ENCODE measurements at regions not wholly inside any gene's neighbourhood (a gene's known extent, or its start where the extent isn't known, plus 50 kb on each side); places are given as distances from the start of the nearest gene placed in this dataset.

DNA sequence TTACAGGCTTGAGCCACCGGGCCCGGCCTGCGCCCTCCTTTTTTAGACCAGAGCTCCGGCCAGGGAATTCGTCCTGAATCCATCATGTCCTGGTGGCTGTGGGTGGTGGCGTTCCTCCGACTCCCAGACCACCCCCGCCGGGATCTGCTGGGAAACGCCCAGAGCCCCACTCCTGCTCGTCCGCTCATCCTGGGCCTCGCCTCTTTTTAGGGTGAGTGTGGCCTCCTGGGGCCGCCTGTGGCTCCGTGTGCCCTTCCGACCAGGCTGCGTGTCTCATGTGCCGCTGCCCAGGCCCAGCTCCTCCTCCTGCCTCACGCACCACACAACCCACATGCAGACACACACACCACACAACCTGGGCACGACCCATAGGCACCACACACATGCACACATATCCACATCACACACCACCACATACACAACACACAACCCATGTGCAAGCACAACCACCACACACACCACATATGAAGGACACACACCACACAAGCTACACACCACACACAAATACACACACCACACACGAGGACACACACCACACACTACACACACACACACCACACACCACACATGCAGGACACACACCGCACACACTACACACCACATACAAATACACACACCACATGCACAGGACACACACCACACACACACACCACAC, 946.2 kb downstream of the BRD1 start:
- Mint-ChIP-seq H3K4me1 (ENCODE audit: low read depth) (no peaks in the 10 kb centered on the region), H3K27me3 (peaks cover 19% of the 10 kb centered on the region), H3K9me3 (no peaks in the 10 kb centered on the region), H3K27ac (no peak overlapping the region), H3K36me3 (ENCODE audit: low read depth) (no peaks in the 10 kb centered on the region), H3K4me3 (no peak overlapping the region)
- DNase-seq, result no peak

DNA sequence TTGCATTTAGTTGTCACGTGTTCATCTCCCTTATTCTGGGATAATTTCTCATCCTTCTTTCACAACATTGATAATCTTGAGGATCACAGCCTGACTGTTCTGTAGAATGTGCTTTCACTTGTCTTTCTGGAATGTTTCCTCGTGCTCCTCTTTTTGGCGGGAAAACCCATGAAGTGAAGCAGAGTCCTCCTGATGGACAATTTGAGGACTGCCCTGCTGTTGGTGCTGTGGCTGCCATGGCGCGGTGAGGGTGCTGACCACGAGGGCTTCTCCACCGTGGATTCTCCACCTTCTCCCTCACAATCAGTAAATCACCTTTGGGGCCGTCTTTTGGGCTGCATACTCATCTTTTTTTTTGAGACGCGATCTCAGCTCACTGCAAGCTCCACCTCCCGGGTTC, 946.9 kb downstream of the BRD1 start:
- Mint-ChIP-seq H3K27ac (no peak overlapping the region), H3K36me3 (ENCODE audit: low read depth) (no peaks in the 10 kb centered on the region), H3K4me3 (no peak overlapping the region), H3K9me3 (no peaks in the 10 kb centered on the region), H3K27me3 (peaks cover 17% of the 10 kb centered on the region), H3K4me1 (ENCODE audit: low read depth) (no peaks in the 10 kb centered on the region)
- no peak for DNase-seq

GRCh38 chr22:48876951-48877350, 950.7 kb downstream of the BRD1 start:
- peaks cover 32% of the 10 kb centered on the region for H3K27me3 Mint-ChIP-seq
- no peaks in the 10 kb centered on the region for H3K4me1 Mint-ChIP-seq (ENCODE audit: low read depth)
- H3K9me3 Mint-ChIP-seq, result no peaks in the 10 kb centered on the region
- H3K27ac Mint-ChIP-seq, result no peak overlapping the region
- no peak overlapping the region for H3K4me3 Mint-ChIP-seq
- no peak for DNase-seq
- H3K36me3 Mint-ChIP-seq (ENCODE audit: low read depth), result no peaks in the 10 kb centered on the region

DNA sequence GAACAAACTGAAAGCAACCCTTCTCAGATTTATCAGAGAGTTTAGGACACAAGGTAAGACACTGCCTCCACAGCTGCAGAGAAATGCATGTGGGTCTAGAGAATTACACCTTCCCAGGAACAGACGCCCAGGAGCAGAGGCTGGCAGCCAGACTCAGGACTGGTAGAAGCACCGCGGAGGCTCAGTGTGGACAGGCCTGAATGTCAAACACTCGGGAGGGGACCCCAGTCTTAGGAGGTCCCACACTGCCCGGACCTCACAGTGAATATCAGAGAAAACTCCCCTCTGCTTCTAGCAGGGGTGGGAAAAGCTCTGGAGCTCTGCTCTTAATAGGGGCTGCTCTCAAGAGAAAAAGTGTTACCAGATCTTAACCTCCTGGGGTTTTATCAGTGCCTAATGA, 952.7 kb downstream of the BRD1 start:
- peaks cover 32% of the 10 kb centered on the region for H3K27me3 Mint-ChIP-seq
- H3K4me1 Mint-ChIP-seq (ENCODE audit: low read depth), result no peaks in the 10 kb centered on the region
- peaks cover 4% of the 10 kb centered on the region for H3K9me3 Mint-ChIP-seq
- H3K36me3 Mint-ChIP-seq (ENCODE audit: low read depth), result no peaks in the 10 kb centered on the region
- H3K4me3 Mint-ChIP-seq, result no peak overlapping the region
- no peak for DNase-seq
- H3K27ac Mint-ChIP-seq, result no peak overlapping the region

DNA sequence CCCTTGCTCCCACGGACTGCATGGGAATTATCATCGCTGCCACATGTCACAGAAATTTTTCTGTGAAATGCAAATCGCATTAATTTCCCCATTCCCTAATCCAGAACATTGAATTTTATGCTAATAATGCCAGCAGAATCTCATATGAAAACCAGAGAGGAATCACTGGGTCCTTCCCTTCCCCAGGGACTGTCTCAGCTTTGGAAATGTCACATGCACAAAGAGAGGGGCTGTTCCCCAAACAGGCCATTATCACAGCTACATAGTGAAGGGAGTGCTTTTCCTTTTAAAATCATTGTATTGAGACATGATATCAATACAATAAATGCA, 954.5 kb downstream of the BRD1 start:
- Mint-ChIP-seq H3K27me3 (peaks cover 32% of the 10 kb centered on the region), H3K4me3 (no peak overlapping the region), H3K36me3 (ENCODE audit: low read depth) (no peaks in the 10 kb centered on the region)

GRCh38 chr22:48872271-48873190, 955.1 kb downstream of the BRD1 start:
- Mint-ChIP-seq H3K27ac (no peak overlapping the region), H3K36me3 (ENCODE audit: low read depth) (no peaks in the 10 kb centered on the region)
- DNase-seq, result no peak

More for the DNA sequence above, 954.5 kb downstream of the BRD1 start:
- Mint-ChIP-seq H3K27ac (no peak overlapping the region), H3K9me3 (peaks cover 5% of the 10 kb centered on the region), H3K4me1 (ENCODE audit: low read depth) (no peaks in the 10 kb centered on the region)
- no peak for DNase-seq

GRCh38 chr22:48871176-48871840, 956.4 kb downstream of the BRD1 start:
- H3K4me1 Mint-ChIP-seq (ENCODE audit: low read depth), result no peaks in the 10 kb centered on the region
- H3K27ac Mint-ChIP-seq, result no peak overlapping the region
- peaks cover 37% of the 10 kb centered on the region for H3K27me3 Mint-ChIP-seq
- H3K4me3 Mint-ChIP-seq, result no peak overlapping the region
- peaks cover 5% of the 10 kb centered on the region for H3K9me3 Mint-ChIP-seq
- no peaks in the 10 kb centered on the region for H3K36me3 Mint-ChIP-seq (ENCODE audit: low read depth)
- DNase-seq, result no peak

More at GRCh38 chr22:48872271-48873190, 955.1 kb downstream of the BRD1 start:
- Mint-ChIP-seq H3K4me1 (ENCODE audit: low read depth) (no peaks in the 10 kb centered on the region), H3K4me3 (no peak overlapping the region), H3K27me3 (peaks cover 36% of the 10 kb centered on the region), H3K9me3 (peaks cover 5% of the 10 kb centered on the region)

GRCh38 chr22:48870436-48870835, 957.2 kb downstream of the BRD1 start:
- no peak for DNase-seq
- no peak overlapping the region for H3K4me3 Mint-ChIP-seq

GRCh38 chr22:48869788-48870187, 957.9 kb downstream of the BRD1 start:
- Mint-ChIP-seq H3K36me3 (ENCODE audit: low read depth) (no peaks in the 10 kb centered on the region), H3K9me3 (peaks cover 5% of the 10 kb centered on the region), H3K27me3 (peaks cover 43% of the 10 kb centered on the region), H3K27ac (no peak overlapping the region), H3K4me3 (no peak overlapping the region), H3K4me1 (ENCODE audit: low read depth) (no peaks in the 10 kb centered on the region)
- no peak for DNase-seq

More at GRCh38 chr22:48870436-48870835, 957.2 kb downstream of the BRD1 start:
- Mint-ChIP-seq H3K36me3 (ENCODE audit: low read depth) (no peaks in the 10 kb centered on the region), H3K27me3 (peaks cover 41% of the 10 kb centered on the region), H3K27ac (no peak overlapping the region), H3K4me1 (ENCODE audit: low read depth) (no peaks in the 10 kb centered on the region), H3K9me3 (peaks cover 5% of the 10 kb centered on the region)

DNA sequence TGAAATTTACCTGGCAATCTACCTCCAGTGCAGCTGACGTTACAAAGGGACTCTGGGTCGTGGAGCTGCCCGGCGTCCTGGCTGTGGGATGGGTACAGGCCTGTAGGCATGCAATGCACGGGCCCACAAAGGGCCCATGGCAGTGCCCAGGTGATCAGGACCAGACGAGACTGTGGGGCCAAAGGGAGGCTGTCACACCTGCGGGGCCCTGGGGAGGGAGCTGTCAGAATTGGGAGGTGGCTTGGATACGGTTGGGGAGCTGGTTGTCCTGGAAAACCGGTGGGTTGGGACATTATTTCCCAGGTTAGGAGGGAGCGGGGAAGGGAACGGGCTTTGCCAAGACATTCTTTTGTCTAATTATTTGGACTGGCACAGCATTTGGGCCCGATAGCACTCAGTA, 958.5 kb downstream of the BRD1 start:
- peaks cover 42% of the 10 kb centered on the region for H3K27me3 Mint-ChIP-seq
- no peaks in the 10 kb centered on the region for H3K4me1 Mint-ChIP-seq (ENCODE audit: low read depth)
- no peak for DNase-seq

DNA sequence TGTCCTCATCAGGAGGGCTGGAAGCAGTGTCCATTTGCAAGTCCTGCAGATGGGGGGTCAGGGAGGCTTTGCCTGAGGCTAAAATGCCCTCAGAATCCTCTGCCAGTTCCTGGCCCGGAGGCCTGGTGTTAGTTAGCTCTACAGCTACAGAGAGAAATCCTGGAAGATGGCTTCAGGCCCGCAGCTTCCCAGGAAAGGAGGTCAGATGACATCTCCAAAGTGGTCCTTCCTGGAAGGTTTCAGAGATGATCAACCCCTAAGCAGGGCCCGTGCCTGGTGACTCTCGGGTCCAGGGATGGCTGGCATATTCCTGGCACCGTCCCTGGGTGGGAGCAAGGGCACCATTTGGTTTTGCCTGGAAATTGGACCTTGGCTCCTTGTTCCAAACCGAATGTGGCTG, 959.1 kb downstream of the BRD1 start:
- Mint-ChIP-seq H3K27me3 (peaks cover 41% of the 10 kb centered on the region), H3K36me3 (ENCODE audit: low read depth) (no peaks in the 10 kb centered on the region), H3K27ac (no peak overlapping the region), H3K4me3 (no peak overlapping the region), H3K9me3 (peaks cover 5% of the 10 kb centered on the region), H3K4me1 (ENCODE audit: low read depth) (no peaks in the 10 kb centered on the region)
- no peak for DNase-seq

More for the DNA sequence above, 958.5 kb downstream of the BRD1 start:
- no peaks in the 10 kb centered on the region for H3K36me3 Mint-ChIP-seq (ENCODE audit: low read depth)
- no peak overlapping the region for H3K27ac Mint-ChIP-seq
- H3K4me3 Mint-ChIP-seq, result no peak overlapping the region
- H3K9me3 Mint-ChIP-seq, result peaks cover 5% of the 10 kb centered on the region

- peaks cover 5% of the 10 kb centered on the region for H3K9me3 Mint-ChIP-seq
- no peaks in the 10 kb centered on the region for H3K36me3 Mint-ChIP-seq (ENCODE audit: low read depth)
- no peaks in the 10 kb centered on the region for H3K4me1 Mint-ChIP-seq (ENCODE audit: low read depth)
- H3K27me3 Mint-ChIP-seq, result peaks cover 36% of the 10 kb centered on the region
- H3K27ac Mint-ChIP-seq, result no peak overlapping the region
- no peak overlapping the region for H3K4me3 Mint-ChIP-seq
- no peak for DNase-seq
Observed at GRCh38 chr22:48867891-48868290, 959.8 kb downstream of the BRD1 start.

GRCh38 chr22:48866906-48867681, 960.6 kb downstream of the BRD1 start:
- Mint-ChIP-seq H3K27ac (no peak overlapping the region), H3K4me3 (no peak overlapping the region), H3K27me3 (peaks cover 31% of the 10 kb centered on the region), H3K9me3 (peaks cover 5% of the 10 kb centered on the region), H3K36me3 (ENCODE audit: low read depth) (no peaks in the 10 kb centered on the region), H3K4me1 (ENCODE audit: low read depth) (no peaks in the 10 kb centered on the region)
- no peak for DNase-seq

GRCh38 chr22:48864748-48865147, 962.9 kb downstream of the BRD1 start:
- DNase-seq, result no peak

More at GRCh38 chr22:48864748-48865147, 962.9 kb downstream of the BRD1 start:
- H3K4me1 Mint-ChIP-seq (ENCODE audit: low read depth), result no peaks in the 10 kb centered on the region
- H3K27ac Mint-ChIP-seq, result no peak overlapping the region
- H3K27me3 Mint-ChIP-seq, result peaks cover 38% of the 10 kb centered on the region
- H3K4me3 Mint-ChIP-seq, result no peak overlapping the region
- no peaks in the 10 kb centered on the region for H3K9me3 Mint-ChIP-seq
- H3K36me3 Mint-ChIP-seq (ENCODE audit: low read depth), result no peaks in the 10 kb centered on the region

All from activated T-cell treated with anti-CD3 and anti-CD28 coated beads, Interleukin-2, amount 50 U/mL, for 24 hours (primary cell).